Endothelial cell of umbilical vein (primary cell): ENCODE measurements at regions not wholly inside any gene's neighbourhood (a gene's known extent, or its start where the extent isn't known, plus 50 kb on each side); places are given as distances from the start of the nearest gene placed in this dataset.

ENCODE experiments used
- BruUV-seq: library from RNA; stranded (reverse); fragments of 400-500 nt; replicated peaks from 2 replicates; lab custom pipeline; 2021; lab: Mats Ljungman, UMichigan
- CTCF ChIA-PET: fragments of 300-600, 350-600 bp; sonication (Branson Sonifier 250); formaldehyde crosslinking; loops from one replicate; lab custom pipeline; 2021; ENCODE audit warnings: antibody characterized with exemption, inconsistent platforms; lab: Charles Lee
- POLR2A ChIA-PET: fragments of 300-600, 350-600 bp; sonication (Branson Sonifier 250); formaldehyde crosslinking; loops from one replicate; lab custom pipeline; 2021; ENCODE audit warnings: antibody characterized with exemption, inconsistent platforms; lab: Charles Lee
- DNase-seq: peaks from one replicate; pipeline ENCODE4 v3.0.0-alpha.2; 2011; ENCODE audit warnings: low read depth, low spot score
- FAIRE-seq: peaks from 2 replicates; lab custom pipeline; 2011; peaks lifted over from hg19 to GRCh38; lab: Jason Lieb, UNC
- H2AFZ ChIP-seq: 2 replicates; pipeline ENCODE4 v1.6.0; 2012; ENCODE audit warnings: low read depth, low read length, control low read depth, inconsistent platforms
- H3K27ac ChIP-seq: 2 replicates; pipeline ENCODE4 v1.5.1; 2011; ENCODE audit warnings: low read depth, mild to moderate bottlenecking, control low read depth, low read length, moderate library complexity; ENCODE audit not compliant: insufficient read depth
- H3K27me3 ChIP-seq, 2 experiments: 2 replicates each; pipeline versions ENCODE4 v1.6.0 to v1.6.1; 2011; ENCODE audit warnings: low read length in 2 of 2, mixed read lengths in 1 of 2; ENCODE audit not compliant: control insufficient read depth in 2 of 2, insufficient read depth in 2 of 2
- H3K36me3 ChIP-seq, 2 experiments: 2 replicates in 1 of 2; 3 replicates in 1 of 2; pipeline ENCODE4 v1.5.1; 2011; ENCODE audit warnings: low read length in 2 of 2, mild to moderate bottlenecking in 1 of 2, moderate library complexity in 1 of 2; ENCODE audit not compliant: control insufficient read depth in 2 of 2, insufficient read depth in 2 of 2; ENCODE audit errors: extremely low read depth in 1 of 2
- H3K4me1 ChIP-seq: 3 replicates; pipeline ENCODE4 v1.5.1; 2011; ENCODE audit warnings: mild to moderate bottlenecking, low read length; ENCODE audit not compliant: control insufficient read depth, insufficient read depth; ENCODE audit errors: extremely low read depth
- H3K4me2 ChIP-seq: 2 replicates; pipeline ENCODE4 v1.6.1; 2011; ENCODE audit warnings: low read length, control low read depth, mixed read lengths; ENCODE audit not compliant: insufficient read depth
- H3K4me3 ChIP-seq, 3 experiments: fragments of 200-600 bp in 1 of 3; sonication (generic), shearing (Covaris generic) in 1 of 3; replicated peaks in 1 of 3; 2 replicates each; pipeline ENCODE4 v1.5.1; 2011 to 2016; ENCODE audit warnings: control low read depth in 3 of 3, low read length in 3 of 3, mild to moderate bottlenecking in 2 of 3, inconsistent platforms in 1 of 3, low read depth in 1 of 3, moderate library complexity in 1 of 3; ENCODE audit not compliant: insufficient read depth in 1 of 3
- H3K79me2 ChIP-seq: 2 replicates; pipeline ENCODE4 v1.6.0; 2012; ENCODE audit warnings: low read length, inconsistent platforms; ENCODE audit not compliant: control insufficient read depth, insufficient read depth
- H3K9ac ChIP-seq: replicated peaks from 2 replicates; pipeline ENCODE3; 2011; ENCODE audit warnings: low read length, control low read depth; ENCODE audit not compliant: insufficient read depth; ENCODE audit errors: extremely low read depth
- H3K9me1 ChIP-seq: replicated peaks from 3 replicates; pipeline ENCODE4 v1.6.0; 2011; ENCODE audit warnings: mild to moderate bottlenecking, low read length; ENCODE audit not compliant: control insufficient read depth, insufficient read depth; ENCODE audit errors: extremely low read depth
- H3K9me3 ChIP-seq: replicated peaks from 2 replicates; pipeline ENCODE4 v1.5.1; 2012; ENCODE audit warnings: low read length, inconsistent platforms; ENCODE audit not compliant: control insufficient read depth, insufficient read depth
- H4K20me1 ChIP-seq: replicated peaks from 2 replicates; pipeline ENCODE3; 2011; ENCODE audit warnings: mild to moderate bottlenecking, low read length; ENCODE audit not compliant: control insufficient read depth, insufficient read depth; ENCODE audit errors: extremely low read depth
- EZH2 ChIP-seq: IDR thresholded peaks from 2 replicates; pipeline ENCODE4 v1.6.1; 2012; ENCODE audit warnings: borderline replicate concordance, low read depth, mild to moderate bottlenecking, moderate library complexity, low read length, inconsistent platforms; ENCODE audit not compliant: severe bottlenecking
- FOS ChIP-seq: IDR thresholded peaks from 2 replicates; pipeline ENCODE4 v1.6.1; 2011; ENCODE audit warnings: mild to moderate bottlenecking, low read length, moderate library complexity, borderline replicate concordance; ENCODE audit not compliant: insufficient read depth
- GATA2 ChIP-seq: IDR thresholded peaks from 2 replicates; pipeline ENCODE4 v1.7.0; 2011; ENCODE audit warnings: low read depth, mild to moderate bottlenecking, moderate library complexity, mixed read lengths, low read length; ENCODE audit not compliant: insufficient read length, insufficient read depth
- JUN ChIP-seq: IDR thresholded peaks from 2 replicates; pipeline ENCODE4 v1.6.1; 2011; ENCODE audit warnings: borderline replicate concordance, low read depth; ENCODE audit not compliant: insufficient read length, insufficient read depth
- MAX ChIP-seq: IDR thresholded peaks from 2 replicates; pipeline ENCODE4 v1.6.1; 2011; ENCODE audit not compliant: insufficient read depth, insufficient read length
- MYC ChIP-seq: IDR thresholded peaks from one replicate; pipeline ENCODE4 v1.6.1; 2011; ENCODE audit warnings: mild to moderate bottlenecking, low read depth, low read length
- POLR2A ChIP-seq: IDR thresholded peaks from 2 replicates; pipeline ENCODE4 v1.6.1; 2012; ENCODE audit warnings: low read depth, mild to moderate bottlenecking, control low read depth, low read length
- POLR2AphosphoS5 ChIP-seq: IDR thresholded peaks from 2 replicates; pipeline ENCODE4 v1.6.1; 2012; ENCODE audit warnings: low read depth, mild to moderate bottlenecking, control low read depth, low read length, moderate library complexity; ENCODE audit not compliant: insufficient read depth
- dilution Hi-C: fragments of 300-500 bp; cut with MboI; formaldehyde crosslinking; loops from one replicate; pipeline ENCODE4 v1.15.0; 2019; ENCODE audit warnings: low sequenced_read_pairs; ENCODE audit not compliant: extremely low pct_ligation_motif_present
- intact Hi-C: fragments of 100-400 bp; cut with micrococcal nuclease; formaldehyde crosslinking; loops from one replicate; pipeline ENCODE4 v1.10.0; 2022
- TF ChIP-seq, protein P1 (sequence below), 2 donors: IDR thresholded peaks; 1 replicate in 1 of 2; 2 replicates in 1 of 2; pipeline ENCODE4 v1.5.1; 2011; ENCODE audit warnings: low read length in 2 of 2, mild to moderate bottlenecking in 2 of 2, moderate library complexity in 2 of 2, control low read depth in 1 of 2, inconsistent platforms in 1 of 2, low read depth in 1 of 2; ENCODE audit not compliant: insufficient read depth in 1 of 2; ENCODE audit errors: extremely low read depth in 1 of 2

DNA sequence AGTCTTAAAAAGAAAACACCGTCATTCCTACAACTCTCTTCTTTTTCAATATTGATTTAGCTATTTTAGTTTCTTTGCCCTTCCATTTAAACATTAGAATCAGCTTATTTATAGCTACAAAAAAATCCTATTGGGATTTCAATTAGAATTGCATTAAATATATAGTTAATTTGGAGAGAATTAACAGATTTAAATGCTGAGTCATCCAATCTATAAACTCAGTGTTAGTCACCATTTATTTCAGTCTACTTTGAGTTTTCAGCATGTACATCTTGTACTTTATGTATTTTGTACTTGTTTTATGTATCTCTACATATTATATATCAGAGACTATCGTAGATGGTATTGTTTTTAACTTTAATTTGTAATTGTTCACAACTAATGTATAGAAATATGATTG, 460.0 kb downstream of the KCNH5 start:
- H3K79me2 ChIP-seq, result no peaks in the 10 kb centered on the region
- intact Hi-C loops, result no loop called here
- no peaks in the 10 kb centered on the region for H3K36me3 ChIP-seq
- TF ChIP-seq FOS (no peak), POLR2AphosphoS5 (no peak), POLR2A (no peak), EZH2 (no peak), MAX (no peak), JUN (no peak), MYC (no peak), GATA2 (no peak)
- TF ChIP-seq, protein P1, sequence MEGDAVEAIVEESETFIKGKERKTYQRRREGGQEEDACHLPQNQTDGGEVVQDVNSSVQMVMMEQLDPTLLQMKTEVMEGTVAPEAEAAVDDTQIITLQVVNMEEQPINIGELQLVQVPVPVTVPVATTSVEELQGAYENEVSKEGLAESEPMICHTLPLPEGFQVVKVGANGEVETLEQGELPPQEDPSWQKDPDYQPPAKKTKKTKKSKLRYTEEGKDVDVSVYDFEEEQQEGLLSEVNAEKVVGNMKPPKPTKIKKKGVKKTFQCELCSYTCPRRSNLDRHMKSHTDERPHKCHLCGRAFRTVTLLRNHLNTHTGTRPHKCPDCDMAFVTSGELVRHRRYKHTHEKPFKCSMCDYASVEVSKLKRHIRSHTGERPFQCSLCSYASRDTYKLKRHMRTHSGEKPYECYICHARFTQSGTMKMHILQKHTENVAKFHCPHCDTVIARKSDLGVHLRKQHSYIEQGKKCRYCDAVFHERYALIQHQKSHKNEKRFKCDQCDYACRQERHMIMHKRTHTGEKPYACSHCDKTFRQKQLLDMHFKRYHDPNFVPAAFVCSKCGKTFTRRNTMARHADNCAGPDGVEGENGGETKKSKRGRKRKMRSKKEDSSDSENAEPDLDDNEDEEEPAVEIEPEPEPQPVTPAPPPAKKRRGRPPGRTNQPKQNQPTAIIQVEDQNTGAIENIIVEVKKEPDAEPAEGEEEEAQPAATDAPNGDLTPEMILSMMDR (IDR thresholded peaks at IDR 0.05; ENCODE audit: extremely low read depth in 1 of 2, insufficient read depth in 1 of 2, low read depth in 1 of 2, low read length in 2 of 2), result no peak
- H3K4me2 ChIP-seq, result no peak overlapping the region
- dilution Hi-C loops, result no loop called here
- no peak for FAIRE-seq
- H3K9me1 ChIP-seq, result no peaks in the 10 kb centered on the region
- no peak overlapping the region for H3K9ac ChIP-seq
- ChIA-PET POLR2A (no interaction called here), CTCF (no interaction called here)
- no peaks in the 10 kb centered on the region for H4K20me1 ChIP-seq
- BruUV-seq, result no TSS peak
- no peak overlapping the region for H3K4me3 ChIP-seq
- H3K27me3 ChIP-seq, result no peaks in the 10 kb centered on the region
- H3K4me1 ChIP-seq, result no peaks in the 10 kb centered on the region
- no peaks in the 10 kb centered on the region for H3K9me3 ChIP-seq
- no peak for DNase-seq
- H2AFZ ChIP-seq, result no peak overlapping the region
- no peak overlapping the region for H3K27ac ChIP-seq
